IMR-90 (cell line): ENCODE measurements at regions not wholly inside any gene's neighbourhood (a gene's known extent, or its start where the extent isn't known, plus 50 kb on each side); places are given as distances from the start of the nearest gene placed in this dataset.

Experiments
- ATAC-seq: fragments of 200-7000 bp; cut with Tn5 transposase; 2 replicates; pipeline ENCODE4 v1.9.1; 2020; ENCODE audit warnings: low read depth, mild to moderate bottlenecking, moderate library complexity
- BruUV-seq: library from RNA; stranded (reverse); fragments of 400-500 nt; replicated peaks from 2 replicates; lab custom pipeline; 2021; lab: Mats Ljungman, UMichigan
- CTCF ChIA-PET: fragments of 300-600 bp; formaldehyde crosslinking; extraction: SDS; loops from one replicate; lab custom pipeline; 2021; ENCODE audit warnings: antibody characterized with exemption; lab: Yijun Ruan, JAX
- POLR2A ChIA-PET: fragments of 300-600 bp; sonication (Branson Sonifier 250); formaldehyde crosslinking; loops from one replicate; lab custom pipeline; 2022; ENCODE audit warnings: antibody characterized with exemption; ENCODE audit not compliant: unreplicated experiment; lab: Charles Lee
- DNase-seq: peaks from one replicate; pipeline ENCODE4 v3.0.0; 2013
- H2AFZ ChIP-seq: replicated peaks from 2 replicates; pipeline ENCODE3; 2013; ENCODE audit warnings: low read length, mild to moderate bottlenecking; ENCODE audit not compliant: poor library complexity
- H2AK5ac ChIP-seq: 2 replicates; pipeline ENCODE4 v1.6.1; 2013; ENCODE audit warnings: low read depth, low read length, inconsistent platforms
- H2AK9ac ChIP-seq: replicated peaks from 2 replicates; pipeline ENCODE3; 2013; ENCODE audit warnings: mild to moderate bottlenecking, low read depth, low read length, moderate library complexity; ENCODE audit not compliant: poor library complexity
- H2BK120ac ChIP-seq: 2 replicates; pipeline ENCODE4 v1.6.1; 2013; ENCODE audit warnings: low read depth, low read length, inconsistent platforms
- H2BK15ac ChIP-seq: 3 replicates; pipeline ENCODE4 v1.6.1; 2013; ENCODE audit warnings: low read depth, low read length, inconsistent platforms
- H2BK20ac ChIP-seq: 2 replicates; pipeline ENCODE4 v1.6.1; 2013; ENCODE audit warnings: low read depth, mild to moderate bottlenecking, inconsistent platforms, low read length, moderate library complexity
- H2BK5ac ChIP-seq: 2 replicates; pipeline ENCODE4 v1.6.1; 2013; ENCODE audit warnings: mild to moderate bottlenecking, low read depth, low read length, inconsistent platforms; ENCODE audit not compliant: poor library complexity, severe bottlenecking
- H3K14ac ChIP-seq: replicated peaks from 2 replicates; pipeline ENCODE4 v1.6.1; 2013; ENCODE audit warnings: low read depth, low read length, inconsistent platforms
- H3K18ac ChIP-seq: 2 replicates; pipeline ENCODE4 v1.6.1; 2013; ENCODE audit warnings: low read depth, low read length, control low read depth
- H3K23ac ChIP-seq: 2 replicates; pipeline ENCODE4 v1.6.1; 2013; ENCODE audit warnings: low read depth, low read length, inconsistent platforms
- H3K27ac ChIP-seq: 2 replicates; pipeline ENCODE4 v1.5.1; 2013; ENCODE audit warnings: mild to moderate bottlenecking, control low read depth, low read length; ENCODE audit not compliant: insufficient read depth
- H3K27me3 ChIP-seq: 2 replicates; pipeline ENCODE4 v1.6.1; 2013; ENCODE audit warnings: low read length; ENCODE audit not compliant: control insufficient read depth, insufficient read depth
- H3K36me3 ChIP-seq: 2 replicates; pipeline ENCODE4 v1.6.1; 2013; ENCODE audit warnings: low read length, mixed read lengths; ENCODE audit not compliant: control insufficient read depth, insufficient read depth
- H3K4ac ChIP-seq: 2 replicates; pipeline ENCODE4 v1.6.1; 2013; ENCODE audit warnings: low read depth, low read length, inconsistent platforms
- H3K4me1 ChIP-seq: 2 replicates; pipeline ENCODE4 v1.6.1; 2013; ENCODE audit warnings: low read length, mixed read lengths; ENCODE audit not compliant: control insufficient read depth, insufficient read depth
- H3K4me2 ChIP-seq: 2 replicates; pipeline ENCODE4 v1.6.1; 2013; ENCODE audit warnings: low read depth, mild to moderate bottlenecking, control low read depth, low read length, moderate library complexity
- H3K4me3 ChIP-seq: 2 replicates; pipeline ENCODE4 v1.5.1; 2013; ENCODE audit warnings: low read depth, mild to moderate bottlenecking, control low read depth, low read length, moderate library complexity; ENCODE audit not compliant: insufficient read depth
- H3K56ac ChIP-seq: 2 replicates; pipeline ENCODE4 v1.6.1; 2013; ENCODE audit warnings: low read length, inconsistent platforms; ENCODE audit not compliant: insufficient read depth; ENCODE audit errors: extremely low read depth
- H3K79me1 ChIP-seq, 2 experiments: 2 replicates each; pipeline ENCODE4 v1.6.1; 2013; ENCODE audit warnings: low read length in 2 of 2, inconsistent platforms in 1 of 2, low read depth in 1 of 2
- H3K9ac ChIP-seq: 2 replicates; pipeline ENCODE4 v1.6.1; 2013; ENCODE audit warnings: low read depth, low read length, control low read depth
- H3K9me1 ChIP-seq: 2 replicates; pipeline ENCODE4 v1.6.1; 2013; ENCODE audit warnings: low read length, inconsistent platforms; ENCODE audit not compliant: insufficient read depth
- H3K9me3 ChIP-seq: 2 replicates; pipeline ENCODE4 v1.6.1; 2013; ENCODE audit warnings: low read length; ENCODE audit not compliant: control insufficient read depth, insufficient read depth
- H4K20me1 ChIP-seq: 2 replicates; pipeline ENCODE4 v1.6.1; 2013; ENCODE audit warnings: low read length, inconsistent platforms; ENCODE audit not compliant: insufficient read depth
- H4K5ac ChIP-seq: 2 replicates; pipeline ENCODE4 v1.6.1; 2013; ENCODE audit warnings: mild to moderate bottlenecking, low read depth, low read length, control low read depth
- H4K8ac ChIP-seq, 2 experiments: 2 replicates each; pipeline ENCODE4 v1.6.1; 2013; ENCODE audit warnings: low read depth in 2 of 2, low read length in 2 of 2, control low read depth in 1 of 2, inconsistent platforms in 1 of 2
- H4K91ac ChIP-seq: 2 replicates; pipeline ENCODE4 v1.6.1; 2013; ENCODE audit warnings: low read depth, low read length, inconsistent platforms; ENCODE audit not compliant: insufficient read depth
- BHLHE40 ChIP-seq: fragments of 150-350 bp; IDR thresholded peaks from 2 replicates; pipeline ENCODE4 v1.6.1; 2016; ENCODE audit warnings: mild to moderate bottlenecking, low read depth, low read length
- CEBPB ChIP-seq: IDR thresholded peaks from 2 replicates; pipeline ENCODE4 v1.6.1; 2012; ENCODE audit warnings: low read depth, low read length, improper control_type of control experiment
- CHD1 ChIP-seq: IDR thresholded peaks from 2 replicates; pipeline ENCODE4 v1.6.1; 2012; ENCODE audit warnings: low read depth, low read length, improper control_type of control experiment
- CTCF ChIP-seq: conservative IDR thresholded peaks from 2 replicates; pipeline ENCODE4 v1.5.1; 2012; ENCODE audit warnings: mild to moderate bottlenecking, low read depth, low read length, improper control_type of control experiment
- ELK1 ChIP-seq: fragments of 150-350 bp; IDR thresholded peaks from 2 replicates; pipeline ENCODE4 v1.6.1; 2016; ENCODE audit warnings: low read depth, mild to moderate bottlenecking, low read length, moderate library complexity, borderline replicate concordance
- FOS ChIP-seq: fragments of 150-350 bp; IDR thresholded peaks from 2 replicates; pipeline ENCODE4 v1.6.1; 2016; ENCODE audit warnings: low read depth, low read length
- MAFK ChIP-seq: IDR thresholded peaks from 2 replicates; pipeline ENCODE4 v1.6.1; 2012; ENCODE audit warnings: low read depth, low read length, improper control_type of control experiment
- MAZ ChIP-seq: IDR thresholded peaks from 2 replicates; pipeline ENCODE4 v1.6.1; 2012; ENCODE audit warnings: low read depth, mild to moderate bottlenecking, low read length, improper control_type of control experiment, moderate library complexity, borderline replicate concordance
- MXI1 ChIP-seq: IDR thresholded peaks from 2 replicates; pipeline ENCODE4 v1.6.1; 2012; ENCODE audit warnings: low read depth, mild to moderate bottlenecking, low read length, moderate library complexity, borderline replicate concordance
- NFE2L2 ChIP-seq: fragments of 150-350 bp; IDR thresholded peaks from 2 replicates; pipeline ENCODE4 v1.6.1; 2016; ENCODE audit warnings: low read depth, mild to moderate bottlenecking, low read length
- POLR2A ChIP-seq: IDR thresholded peaks from 2 replicates; pipeline ENCODE4 v1.6.1; 2012; ENCODE audit warnings: mild to moderate bottlenecking, low read depth, low read length
- RAD21 ChIP-seq: IDR thresholded peaks from 2 replicates; pipeline ENCODE4 v1.6.1; 2012; ENCODE audit warnings: low read length, improper control_type of control experiment
- RCOR1 ChIP-seq: IDR thresholded peaks from 2 replicates; pipeline ENCODE4 v1.6.1; 2012; ENCODE audit warnings: mild to moderate bottlenecking, low read length, improper control_type of control experiment; ENCODE audit not compliant: insufficient replicate concordance
- RFX5 ChIP-seq: IDR thresholded peaks from 2 replicates; pipeline ENCODE4 v1.8.0; 2012; ENCODE audit warnings: low read depth, mild to moderate bottlenecking, low read length, moderate library complexity
- SMC3 ChIP-seq: fragments of 150-350 bp; IDR thresholded peaks from 2 replicates; pipeline ENCODE4 v1.6.1; 2016; ENCODE audit warnings: low read depth, mild to moderate bottlenecking, antibody characterized with exemption, low read length, moderate library complexity
- USF2 ChIP-seq: fragments of 150-350 bp; IDR thresholded peaks from 2 replicates; pipeline ENCODE4 v1.6.1; 2017; ENCODE audit warnings: mild to moderate bottlenecking, antibody characterized with exemption, low read length, low read depth
- WGBS, 2 experiments: methylation state at CpG; one replicate each; pipeline versions ENCODE4 v1.1.5 to v1.1.7; 2013; ENCODE audit warnings: missing lambda C conversion rate in 2 of 2; ENCODE audit not compliant: insufficient read length in 1 of 2; ENCODE audit errors: extremely low coverage in 2 of 2; 5-methylcytosine and 5-hydroxymethylcytosine counted together
- dilution Hi-C: fragments of 300-500 bp; cut with HindIII; formaldehyde crosslinking; loops from one replicate; pipeline ENCODE4 v1.14.3; 2018; ENCODE audit warnings: low sequenced_read_pairs; ENCODE audit not compliant: unreplicated experiment
- in situ Hi-C: fragments of 300-500 bp; cut with MboI; formaldehyde crosslinking; loops from 3 replicates; pipeline ENCODE4 v1.14.3; 2019; ENCODE audit warnings: low sequenced_read_pairs, inconsistent platforms, mixed read lengths
- intact Hi-C: fragments of 100-400 bp; cut with micrococcal nuclease; formaldehyde crosslinking; loops from 2 replicates; pipeline ENCODE4 v1.10.0; 2022

- Histone ChIP-seq H3K14ac (no peak overlapping the region), H3K27ac (no peak overlapping the region), H3K79me1 (no peaks in the 10 kb centered on the region), H3K4ac (no peak overlapping the region), H3K4me3 (no peak overlapping the region), H3K18ac (no peak overlapping the region), H3K36me3 (no peaks in the 10 kb centered on the region), H3K9me1 (no peaks in the 10 kb centered on the region), H3K23ac (no peak overlapping the region), H2BK20ac (no peak overlapping the region), H2BK120ac (no peak overlapping the region), H4K20me1 (no peaks in the 10 kb centered on the region), H2AK5ac (no peak overlapping the region), H3K27me3 (no peaks in the 10 kb centered on the region), H4K91ac (no peak overlapping the region), H2BK15ac (no peak overlapping the region), H2AK9ac (no peak overlapping the region), H4K5ac (no peak overlapping the region), H3K9ac (no peak overlapping the region), H4K8ac (no peak overlapping the region), H3K4me2 (no peak overlapping the region), H2AFZ (no peak overlapping the region), H2BK5ac (no peak overlapping the region), H3K4me1 (no peaks in the 10 kb centered on the region), H3K56ac (no peak overlapping the region), H3K9me3 (0 out of 2 replicates have a peak, but pooled peaks cover 2% of the 10 kb centered on the region)
- in situ Hi-C loops (no loop called here), dilution Hi-C loops (no loop called here), intact Hi-C loops (no loop called here)
- CTCF ChIA-PET: no interaction called here
- TF ChIP-seq ELK1: no peak
- TF ChIP-seq NFE2L2: no peak
- TF ChIP-seq POLR2A: no peak
- no peak for TF ChIP-seq CHD1
- no peak for TF ChIP-seq USF2
- no peak for TF ChIP-seq SMC3
- TF ChIP-seq CEBPB: no peak
- no peak for TF ChIP-seq FOS
- TF ChIP-seq CTCF: no peak
- TF ChIP-seq MXI1: no peak
- TF ChIP-seq RCOR1: no peak
- TF ChIP-seq RFX5: no peak
- no peak for TF ChIP-seq MAFK
- no peak for TF ChIP-seq MAZ
- TF ChIP-seq RAD21: no peak
- no peak for TF ChIP-seq BHLHE40
- DNase-seq: no peak
- POLR2A ChIA-PET: no interaction called here
- no CpG with 5 or more reads among the region's 3 CpGs for WGBS, 2 experiments
- ATAC-seq: no peak
- no TSS peak for BruUV-seq
Observed at GRCh38 chr13:72141855-72142519, 275.0 kb upstream of the DACH1 start.
